Loucy (cell line): ENCODE measurements at regions not wholly inside any gene's neighbourhood (a gene's known extent, or its start where the extent isn't known, plus 50 kb on each side); places are given as distances from the start of the nearest gene placed in this dataset.

Experiments
- H2AFZ ChIP-seq: fragments of 200-600 bp; sonication (generic); 2 replicates; pipeline ENCODE4 v1.6.0; 2016; ENCODE audit warnings: antibody characterized with exemption, mild to moderate bottlenecking, low read length, moderate library complexity
- H3F3A ChIP-seq: fragments of 200-600 bp; 2 replicates; pipeline ENCODE4 v1.6.0; 2016; ENCODE audit warnings: antibody characterized with exemption, low read depth, mild to moderate bottlenecking
- H3K27me3 ChIP-seq: fragments of 200-600 bp; sonication (generic); 2 replicates; pipeline ENCODE4 v1.6.1; 2014; ENCODE audit warnings: low read length, mild to moderate bottlenecking; ENCODE audit not compliant: insufficient read depth, poor library complexity, severe bottlenecking
- H3K36me3 ChIP-seq: fragments of 200-600 bp; sonication (generic); 2 replicates; pipeline ENCODE4 v1.6.1; 2016; ENCODE audit warnings: low read length; ENCODE audit not compliant: insufficient read depth
- H3K4me1 ChIP-seq: fragments of 200-600 bp; sonication (generic); 2 replicates; pipeline ENCODE4 v1.5.1; 2014; ENCODE audit warnings: low read length, mild to moderate bottlenecking; ENCODE audit not compliant: insufficient read depth, poor library complexity, severe bottlenecking
- H3K4me2 ChIP-seq: fragments of 200-600 bp; sonication (generic); 2 replicates; pipeline ENCODE4 v1.6.0; 2014; ENCODE audit warnings: antibody characterized with exemption, low read length, low read depth, mild to moderate bottlenecking; ENCODE audit not compliant: poor library complexity, severe bottlenecking
- H3K4me3 ChIP-seq: fragments of 200-600 bp; sonication (generic); 2 replicates; pipeline ENCODE4 v1.5.1; 2014; ENCODE audit warnings: low read length, mild to moderate bottlenecking, mixed read lengths; ENCODE audit not compliant: poor library complexity, severe bottlenecking
- H3K79me2 ChIP-seq: fragments of 200-600 bp; sonication (generic); 2 replicates; pipeline ENCODE4 v1.6.1; 2014; ENCODE audit warnings: low read length; ENCODE audit not compliant: insufficient read depth
- H3K9ac ChIP-seq: fragments of 200-600 bp; sonication (generic); 2 replicates; pipeline ENCODE4 v1.6.0; 2014; ENCODE audit warnings: mild to moderate bottlenecking, low read depth, low read length, moderate library complexity; ENCODE audit not compliant: poor library complexity, severe bottlenecking
- H3K9me2 ChIP-seq: fragments of 200-600 bp; sonication (generic); replicated peaks from 2 replicates; pipeline ENCODE4 v1.6.1; 2016; ENCODE audit warnings: low read depth, low read length, mixed read lengths
- H3K9me3 ChIP-seq: fragments of 200-600 bp; sonication (generic); 2 replicates; pipeline ENCODE4 v1.6.1; 2014; ENCODE audit warnings: mild to moderate bottlenecking, antibody characterized with exemption, low read length, low read depth; ENCODE audit not compliant: insufficient read depth
- H4K20me1 ChIP-seq: fragments of 200-600 bp; sonication (generic); 2 replicates; pipeline ENCODE4 v1.6.0; 2014; ENCODE audit warnings: antibody characterized with exemption, low read length, mild to moderate bottlenecking; ENCODE audit not compliant: insufficient read depth, poor library complexity, severe bottlenecking
- EZH2phosphoT487 ChIP-seq: fragments of 200-600 bp; IDR thresholded peaks from 2 replicates; pipeline ENCODE4 v1.6.1; 2018; ENCODE audit warnings: antibody characterized with exemption, mild to moderate bottlenecking, moderate library complexity, borderline replicate concordance
- TF ChIP-seq, protein P1 (sequence below): fragments of 200-600 bp; sonication (generic); conservative IDR thresholded peaks from 2 replicates; pipeline ENCODE4 v1.5.1; 2014; ENCODE audit warnings: mild to moderate bottlenecking, antibody characterized with exemption, low read length

GRCh38 chr2:186947516-186947915 is 98.5 kb upstream of the ZSWIM2 start:
- H3K4me1 ChIP-seq: peaks cover 5% of the 10 kb centered on the region
- no peak overlapping the region for H2AFZ ChIP-seq
- H3K9me2 ChIP-seq: no peaks in the 10 kb centered on the region
- H3F3A ChIP-seq: no peaks in the 10 kb centered on the region
- no peak overlapping the region for H3K4me3 ChIP-seq
- H3K9me3 ChIP-seq: no peaks in the 10 kb centered on the region
- TF ChIP-seq, protein P1, sequence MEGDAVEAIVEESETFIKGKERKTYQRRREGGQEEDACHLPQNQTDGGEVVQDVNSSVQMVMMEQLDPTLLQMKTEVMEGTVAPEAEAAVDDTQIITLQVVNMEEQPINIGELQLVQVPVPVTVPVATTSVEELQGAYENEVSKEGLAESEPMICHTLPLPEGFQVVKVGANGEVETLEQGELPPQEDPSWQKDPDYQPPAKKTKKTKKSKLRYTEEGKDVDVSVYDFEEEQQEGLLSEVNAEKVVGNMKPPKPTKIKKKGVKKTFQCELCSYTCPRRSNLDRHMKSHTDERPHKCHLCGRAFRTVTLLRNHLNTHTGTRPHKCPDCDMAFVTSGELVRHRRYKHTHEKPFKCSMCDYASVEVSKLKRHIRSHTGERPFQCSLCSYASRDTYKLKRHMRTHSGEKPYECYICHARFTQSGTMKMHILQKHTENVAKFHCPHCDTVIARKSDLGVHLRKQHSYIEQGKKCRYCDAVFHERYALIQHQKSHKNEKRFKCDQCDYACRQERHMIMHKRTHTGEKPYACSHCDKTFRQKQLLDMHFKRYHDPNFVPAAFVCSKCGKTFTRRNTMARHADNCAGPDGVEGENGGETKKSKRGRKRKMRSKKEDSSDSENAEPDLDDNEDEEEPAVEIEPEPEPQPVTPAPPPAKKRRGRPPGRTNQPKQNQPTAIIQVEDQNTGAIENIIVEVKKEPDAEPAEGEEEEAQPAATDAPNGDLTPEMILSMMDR: no peak
- TF ChIP-seq EZH2phosphoT487: no peak
- H4K20me1 ChIP-seq: no peaks in the 10 kb centered on the region
- H3K79me2 ChIP-seq: no peaks in the 10 kb centered on the region
- H3K4me2 ChIP-seq: no peak overlapping the region
- no peak overlapping the region for H3K9ac ChIP-seq
- no peaks in the 10 kb centered on the region for H3K36me3 ChIP-seq
- no peaks in the 10 kb centered on the region for H3K27me3 ChIP-seq

DNA sequence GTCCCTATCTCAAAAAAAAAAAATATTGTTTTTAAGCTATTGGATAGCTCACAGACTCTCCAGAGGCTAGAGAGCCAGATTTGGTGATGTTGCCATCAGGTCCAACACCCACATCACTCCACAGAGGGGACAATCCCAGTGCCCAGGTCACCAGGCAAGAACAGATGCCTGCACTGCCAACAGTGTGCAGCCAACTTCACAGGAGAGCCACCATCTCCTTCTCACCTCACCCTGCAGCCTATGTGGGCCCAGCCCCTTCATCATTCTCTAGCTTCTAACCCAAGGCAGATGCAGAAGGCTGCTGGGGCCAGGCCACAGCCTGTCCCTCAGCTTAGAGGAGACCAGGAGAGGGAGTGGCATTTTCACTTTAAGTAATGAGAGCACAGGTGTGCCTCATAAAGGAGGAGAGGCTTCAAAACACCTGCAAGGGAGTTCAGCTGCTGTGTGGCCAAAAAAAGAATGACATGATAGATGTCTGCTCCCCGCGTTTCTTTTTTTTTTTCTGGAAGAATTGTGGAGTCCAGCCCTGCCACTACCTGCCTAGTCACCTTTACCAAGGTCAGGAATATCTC is 98.0 kb upstream of the ZSWIM2 start:
- TF ChIP-seq, protein P1: no peak
- no peak for TF ChIP-seq EZH2phosphoT487
- no peak overlapping the region for H3K9ac ChIP-seq
- H3K4me2 ChIP-seq: no peak overlapping the region
- peaks cover 5% of the 10 kb centered on the region for H3K4me1 ChIP-seq
- H3K27me3 ChIP-seq: no peaks in the 10 kb centered on the region
- no peak overlapping the region for H3K4me3 ChIP-seq
- no peaks in the 10 kb centered on the region for H3F3A ChIP-seq
- no peaks in the 10 kb centered on the region for H3K79me2 ChIP-seq
- peak overlapping the region; percentile 32; the same call in 1 of the 2 replicates for H2AFZ ChIP-seq
- no peaks in the 10 kb centered on the region for H3K9me3 ChIP-seq
- H3K9me2 ChIP-seq: no peaks in the 10 kb centered on the region
- H3K36me3 ChIP-seq: no peaks in the 10 kb centered on the region
- no peaks in the 10 kb centered on the region for H4K20me1 ChIP-seq

DNA sequence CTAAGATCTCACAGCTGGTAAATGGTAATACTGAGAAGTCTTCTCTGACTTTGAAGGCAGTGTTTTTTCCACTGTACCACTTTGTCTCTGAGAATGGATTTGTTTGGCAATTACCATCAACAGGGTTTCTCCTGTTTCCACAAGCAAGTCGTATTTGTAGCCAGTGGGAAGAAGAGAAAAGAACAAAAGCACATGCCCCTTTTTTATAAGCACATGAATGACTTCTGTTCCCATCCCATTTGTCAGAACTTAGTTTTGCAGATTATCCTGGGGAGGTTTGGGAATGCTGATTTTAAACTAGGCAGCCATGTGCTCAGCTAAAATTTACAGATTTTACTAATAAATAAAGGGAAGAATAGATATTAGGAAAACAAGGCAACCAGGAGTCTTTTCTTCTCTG is 92.9 kb upstream of the ZSWIM2 start:
- no peak for TF ChIP-seq EZH2phosphoT487
- TF ChIP-seq, protein P1: no peak
- no peak overlapping the region for H2AFZ ChIP-seq
- H3K4me2 ChIP-seq: no peak overlapping the region
- H3K9ac ChIP-seq: no peak overlapping the region
- no peaks in the 10 kb centered on the region for H3K79me2 ChIP-seq
- no peaks in the 10 kb centered on the region for H3K9me2 ChIP-seq
- H3K4me1 ChIP-seq: no peaks in the 10 kb centered on the region
- H3K27me3 ChIP-seq: no peaks in the 10 kb centered on the region
- H3K36me3 ChIP-seq: no peaks in the 10 kb centered on the region
- no peaks in the 10 kb centered on the region for H3F3A ChIP-seq
- H3K4me3 ChIP-seq: no peak overlapping the region
- no peaks in the 10 kb centered on the region for H3K9me3 ChIP-seq
- no peaks in the 10 kb centered on the region for H4K20me1 ChIP-seq
